IPS-NIHi7 (cell line): ENCODE measurements at regions not wholly inside any gene's neighbourhood (a gene's known extent, or its start where the extent isn't known, plus 50 kb on each side); places are given as distances from the start of the nearest gene placed in this dataset.
"Not testable (repeated sequence)": the region's sequence is repeated elsewhere in the genome, so short reads cannot be mapped to it uniquely, and the experiment has no call there.

Source experiments
- DNase-seq: peaks from one replicate; pipeline ENCODE4 v3.0.0; 2012; ENCODE audit warnings: mixed read lengths; ENCODE audit errors: extremely low spot score

DNA sequence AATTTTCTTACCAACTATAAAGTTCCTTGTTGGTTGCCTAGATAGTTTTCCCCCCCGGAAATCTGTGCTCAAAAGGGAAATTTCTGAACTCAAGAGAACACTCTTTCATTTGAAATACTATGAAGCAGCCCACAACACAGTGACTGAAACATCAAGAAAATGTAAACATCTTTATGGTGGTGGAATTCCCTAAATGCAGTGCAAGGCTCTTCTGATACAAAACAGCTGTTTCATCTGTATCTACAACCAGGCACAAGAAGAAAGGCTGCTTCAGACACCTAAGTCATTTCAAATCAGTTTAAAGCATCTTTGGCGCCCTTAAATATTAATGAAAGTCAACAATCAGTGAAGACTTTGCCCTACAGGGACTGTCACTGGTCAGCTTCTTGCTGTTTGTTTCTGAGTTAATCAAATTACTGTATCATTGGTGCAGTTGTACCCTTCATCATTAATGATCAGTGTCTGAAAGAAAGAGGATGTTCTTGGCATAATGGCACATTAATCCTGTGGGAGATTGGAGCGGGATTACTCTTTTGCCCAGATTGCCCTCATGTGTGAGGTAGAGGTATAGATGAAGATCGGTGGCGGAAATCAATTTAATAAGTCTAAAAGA is 947.0 kb downstream of the NR2F1-AS1 start:
- no peak for DNase-seq

DNA sequence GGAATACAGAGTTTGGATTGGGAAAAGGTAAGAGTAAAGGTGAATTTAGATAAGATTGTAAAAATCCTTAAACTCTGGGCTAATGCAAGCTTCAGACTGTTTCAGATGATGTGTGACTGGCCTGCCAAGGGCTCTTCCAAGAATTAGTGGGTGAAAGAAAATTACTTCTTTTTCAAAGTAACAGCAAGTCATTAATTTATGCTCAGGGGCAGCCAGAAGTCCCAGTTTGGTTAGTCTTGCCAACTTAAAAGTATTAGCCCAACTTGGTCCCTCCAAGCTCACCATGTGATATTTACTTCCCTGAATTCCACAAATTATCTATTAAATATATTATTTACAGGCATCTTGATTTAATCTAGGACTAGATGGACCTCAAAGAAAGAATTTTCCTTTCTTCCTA is 947.8 kb downstream of the NR2F1-AS1 start:
- DNase-seq, result no peak

DNA sequence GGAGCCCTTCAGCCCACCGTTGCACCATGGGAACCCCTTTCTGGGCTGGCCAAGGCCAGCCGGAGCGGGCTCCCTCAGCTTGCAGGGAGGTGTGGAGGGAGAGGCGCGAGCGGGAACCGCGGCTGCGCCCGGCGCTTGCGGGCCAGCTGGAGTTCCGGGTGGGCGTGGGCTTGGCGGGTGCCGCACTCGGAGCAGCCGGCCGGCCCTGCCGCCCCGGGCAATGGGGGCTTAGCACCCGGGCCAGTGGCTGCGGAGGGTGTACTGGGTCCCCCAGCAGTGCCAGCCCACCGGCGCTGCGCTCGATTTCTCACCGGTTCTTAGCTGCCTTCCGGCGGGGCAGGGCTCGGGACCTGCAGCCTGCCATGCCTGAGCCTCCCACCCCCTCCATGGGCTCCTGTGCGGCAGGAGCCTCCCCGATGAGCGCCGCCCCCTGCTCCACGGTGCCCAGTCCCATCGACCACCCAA is 949.8 kb downstream of the NR2F1-AS1 start:
- not testable (repeated sequence) for DNase-seq

DNA sequence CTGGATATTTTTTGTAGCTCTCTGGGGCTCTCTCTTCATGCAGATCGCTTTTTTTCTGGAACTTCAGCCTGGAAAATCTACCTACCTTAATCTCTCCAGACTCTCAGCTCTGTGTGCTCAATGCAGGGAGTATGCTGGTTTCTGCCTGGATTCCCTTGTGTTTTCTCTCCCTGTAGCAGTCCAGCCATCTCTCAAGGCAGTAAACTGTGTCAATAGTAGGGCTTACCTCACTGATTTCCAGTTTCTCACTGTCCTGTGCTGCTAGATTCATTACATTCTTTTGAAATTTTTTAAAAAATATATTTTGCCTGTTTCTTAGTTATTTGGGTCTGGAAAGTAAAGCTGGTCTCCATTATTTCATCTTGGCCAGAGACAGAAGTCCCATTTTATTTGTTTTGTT is 951.4 kb downstream of the NR2F1-AS1 start:
- DNase-seq, result no peak

DNA sequence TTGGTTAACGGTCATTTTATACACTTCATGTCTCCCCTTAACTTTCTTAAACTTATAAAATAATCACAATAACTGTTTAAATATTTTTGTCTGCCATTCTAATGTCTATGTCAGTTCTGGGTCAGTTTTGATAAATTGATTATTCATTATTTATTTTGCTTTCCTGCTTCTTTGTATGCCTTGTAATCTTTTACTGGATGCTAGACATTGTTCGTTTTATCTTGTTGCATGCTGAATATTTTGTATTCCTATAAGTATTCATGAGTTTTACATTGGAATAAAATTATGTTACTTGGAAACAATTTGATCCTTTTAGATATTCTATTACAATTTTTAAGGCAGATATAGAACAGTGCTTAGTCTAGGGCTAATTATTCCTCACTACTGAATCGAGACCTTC is 952.0 kb downstream of the NR2F1-AS1 start:
- DNase-seq, result no peak

DNA sequence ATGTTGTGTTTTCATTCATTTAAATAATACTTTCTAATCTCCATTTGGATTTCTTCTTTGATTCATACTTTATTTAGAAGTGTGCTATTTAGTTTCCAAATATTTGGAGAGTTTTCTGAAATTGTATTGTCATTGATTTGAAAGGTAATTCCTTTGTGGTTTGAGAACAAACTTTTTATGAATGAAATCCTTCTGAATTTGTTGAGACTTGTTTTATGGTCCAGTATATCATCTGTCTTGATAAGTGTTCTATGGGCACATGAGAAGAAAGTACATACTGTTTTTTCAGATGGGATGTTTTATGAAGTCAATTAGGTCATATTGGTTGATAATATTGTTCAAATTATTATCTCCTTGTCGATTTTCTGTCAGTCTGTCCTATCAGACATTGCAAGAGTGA is 953.8 kb downstream of the NR2F1-AS1 start:
- DNase-seq, result no peak

DNA sequence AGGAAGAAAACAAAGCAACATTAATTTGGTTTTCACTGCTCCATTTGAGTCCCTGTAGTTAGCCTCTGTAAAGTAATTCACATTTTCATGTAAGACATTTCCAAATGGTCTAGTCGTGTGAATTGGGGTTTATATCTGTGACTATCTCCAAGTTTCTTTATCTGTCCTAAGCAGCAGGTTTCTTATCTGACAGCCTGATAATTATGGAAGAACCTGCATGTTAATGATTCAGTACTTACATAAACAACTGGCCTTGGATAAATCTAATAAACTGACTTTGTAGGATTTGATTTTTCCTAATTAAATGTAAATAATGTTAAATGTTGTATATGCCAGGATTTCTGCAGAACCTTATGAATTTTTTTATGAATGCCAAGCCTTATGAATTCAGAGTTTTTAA is 964.9 kb downstream of the NR2F1-AS1 start:
- no peak for DNase-seq

DNA sequence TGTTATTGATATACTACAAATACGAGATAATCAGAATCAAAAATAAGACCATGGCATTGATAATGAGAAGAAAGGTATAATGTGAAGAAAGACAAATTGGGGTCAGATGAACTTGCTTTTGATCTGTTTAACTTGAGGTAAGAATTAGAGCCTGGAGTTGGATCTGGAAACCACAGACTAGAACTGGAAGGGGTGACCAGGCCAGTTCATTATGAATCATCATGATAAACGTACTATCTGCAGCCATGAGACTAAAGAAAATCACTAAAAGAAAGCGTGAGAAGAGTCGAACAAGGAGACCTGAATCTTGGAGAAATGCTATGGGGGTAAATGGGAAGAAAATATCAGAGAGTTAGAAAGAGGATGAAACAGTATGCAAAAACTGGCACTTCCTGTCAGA is 967.5 kb downstream of the NR2F1-AS1 start:
- DNase-seq, result no peak

DNA sequence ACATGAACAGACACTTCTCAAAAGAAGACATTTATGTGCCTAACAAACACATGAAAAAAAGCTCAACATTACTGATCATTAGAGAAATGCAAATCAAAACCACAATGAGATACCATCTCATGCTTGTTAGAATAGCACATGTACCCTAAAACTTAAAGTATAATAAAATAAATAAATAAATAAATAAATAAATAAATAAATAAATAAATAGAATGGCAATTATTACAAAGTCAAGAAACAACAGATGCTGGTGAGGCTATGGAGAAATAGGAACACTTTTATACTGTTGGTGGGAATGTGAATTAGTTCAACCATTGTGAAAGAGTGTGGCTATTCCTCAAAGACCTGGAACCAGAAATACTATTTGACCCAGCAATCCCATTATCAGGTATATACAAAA is 970.6 kb downstream of the NR2F1-AS1 start:
- not testable (repeated sequence) for DNase-seq

DNA sequence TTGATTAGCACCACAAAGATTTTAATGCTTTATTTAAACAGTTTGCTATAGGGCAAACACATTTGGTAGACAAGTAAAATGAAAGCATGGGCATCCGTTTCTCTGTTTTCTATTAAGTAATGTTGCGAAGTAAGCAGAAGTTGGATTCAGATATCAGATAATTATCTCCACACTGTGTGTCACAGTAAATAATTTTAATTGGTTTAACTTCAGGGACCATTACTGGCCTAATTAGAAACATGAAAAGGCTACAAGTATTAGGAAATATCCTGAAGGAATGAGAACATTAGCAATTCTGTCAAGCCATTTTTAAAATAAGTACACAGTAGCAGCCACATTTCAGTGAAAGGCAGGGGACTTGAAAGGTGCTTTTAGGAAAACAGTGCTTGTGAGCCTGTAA is 975.4 kb downstream of the NR2F1-AS1 start:
- no peak for DNase-seq

DNA sequence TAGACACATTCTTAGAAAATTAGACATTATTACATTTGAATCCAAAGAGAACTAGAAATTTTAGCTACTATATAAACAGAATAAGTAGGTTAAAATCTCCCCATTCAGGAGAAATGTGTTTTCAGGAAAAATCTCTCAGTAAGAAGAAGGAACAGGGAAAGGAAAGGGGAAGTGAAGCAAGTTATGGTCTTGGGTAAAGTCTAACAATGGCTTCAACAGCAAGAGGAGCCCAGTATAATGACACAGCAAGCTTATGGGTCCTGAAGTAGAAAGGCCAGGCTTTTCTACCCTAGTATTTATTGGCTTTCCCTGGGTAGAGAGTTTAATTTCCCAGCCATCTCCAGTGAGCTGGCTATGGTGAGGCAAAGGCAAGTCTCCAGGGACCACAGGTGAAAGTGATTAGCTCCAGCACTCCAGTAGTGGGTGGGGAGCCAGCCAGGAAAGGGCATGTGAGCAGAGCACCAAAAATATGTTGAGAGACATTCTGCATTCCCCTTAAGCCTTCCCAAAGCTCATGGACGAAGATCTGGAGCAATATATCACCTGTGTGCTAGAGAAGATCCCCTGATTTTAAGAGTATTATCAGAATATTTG is 981.7 kb downstream of the NR2F1-AS1 start:
- DNase-seq, result no peak

DNA sequence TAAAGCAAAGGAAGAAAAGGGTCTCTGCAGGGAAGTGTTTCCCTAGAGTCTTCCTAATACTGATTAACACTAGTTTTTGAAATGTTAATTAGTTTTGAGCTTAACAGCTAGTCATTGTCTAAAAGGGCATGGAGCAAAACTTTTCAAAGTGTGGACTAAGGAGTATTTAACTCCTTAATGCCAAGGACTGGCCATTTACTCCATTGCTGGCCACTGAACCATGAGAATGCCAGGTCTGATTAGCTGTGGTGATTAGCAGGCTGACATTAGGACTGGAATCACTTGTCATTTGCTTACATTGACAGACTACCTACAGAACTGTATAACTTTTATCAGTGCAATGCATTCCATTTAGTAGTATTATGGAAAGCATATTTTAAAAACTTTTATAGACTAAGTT is 987.0 kb downstream of the NR2F1-AS1 start:
- DNase-seq, result no peak

DNA sequence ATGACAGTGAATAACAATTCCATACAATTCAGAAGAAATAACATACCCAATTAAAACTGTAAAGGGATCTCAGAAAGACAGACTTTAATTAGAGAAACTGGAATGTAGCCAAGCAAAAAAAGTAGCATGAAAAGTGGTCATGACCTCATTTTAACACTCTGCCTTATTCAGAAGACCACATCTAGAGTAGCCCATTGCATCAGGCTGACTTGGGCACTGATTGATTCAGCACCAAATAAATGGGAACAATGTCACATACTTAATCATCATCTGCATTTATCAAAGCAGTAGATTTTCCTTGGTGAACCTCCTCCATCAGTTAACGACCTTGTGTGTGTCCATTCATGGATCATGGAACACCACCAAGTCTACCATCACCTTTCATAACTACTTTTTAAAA is 992.1 kb downstream of the NR2F1-AS1 start:
- DNase-seq, result no peak

DNA sequence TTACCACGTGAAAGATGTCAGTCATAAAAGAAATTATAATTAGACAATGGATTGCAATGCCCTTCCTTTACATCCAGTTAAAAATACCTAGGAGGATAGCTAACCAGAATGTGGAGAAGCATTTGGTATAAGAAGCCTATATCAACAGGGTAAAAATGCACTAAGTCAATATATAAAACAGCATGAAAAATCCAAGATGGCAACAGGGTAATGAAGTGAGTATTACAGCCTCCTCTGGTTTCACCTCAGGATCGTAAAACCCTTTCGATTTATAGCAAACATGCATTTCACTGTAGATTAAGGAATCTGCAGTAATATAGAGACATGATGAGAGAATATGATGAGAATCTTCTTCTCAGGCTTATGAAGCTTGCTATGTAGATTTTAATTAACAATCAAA is 999.3 kb downstream of the NR2F1-AS1 start:
- DNase-seq, result no peak

DNA sequence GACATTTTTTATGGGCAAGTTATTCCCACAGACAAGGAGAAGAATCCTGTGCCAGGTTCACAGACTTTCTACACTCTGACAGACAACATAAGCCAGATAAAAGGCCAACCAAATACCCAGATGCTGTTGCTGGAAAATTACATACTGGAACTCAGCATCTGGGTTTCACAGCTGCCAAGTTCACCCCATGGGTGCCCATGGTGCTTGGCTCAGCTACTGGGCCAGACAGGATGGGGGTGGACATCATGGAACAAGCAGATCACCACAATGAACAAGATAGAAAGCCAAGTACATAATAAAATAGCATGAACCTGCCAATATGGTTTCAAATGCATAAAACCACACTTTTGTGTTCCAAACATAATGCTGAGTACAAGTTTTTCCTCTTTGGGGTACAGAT is 999.8 kb downstream of the NR2F1-AS1 start:
- DNase-seq, result no peak

DNA sequence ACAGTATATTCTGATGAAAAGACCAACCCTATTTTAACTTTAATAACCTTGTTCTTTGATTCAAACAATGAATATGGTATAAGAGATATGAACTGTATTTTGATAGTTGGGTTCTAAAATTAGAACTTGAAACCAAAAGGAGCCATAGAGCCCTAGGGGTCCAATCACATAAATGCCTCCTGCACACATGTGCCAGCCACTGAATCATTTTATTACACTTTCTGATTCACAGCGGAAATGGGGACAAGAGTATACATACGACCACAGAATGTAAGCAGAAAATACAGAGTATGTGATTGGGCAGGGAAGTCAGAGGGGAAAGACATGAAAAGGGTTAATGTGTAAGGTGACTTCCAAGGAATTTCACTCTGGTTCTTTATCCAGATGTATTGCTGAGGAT is 1000.2 kb downstream of the NR2F1-AS1 start:
- no peak for DNase-seq

DNA sequence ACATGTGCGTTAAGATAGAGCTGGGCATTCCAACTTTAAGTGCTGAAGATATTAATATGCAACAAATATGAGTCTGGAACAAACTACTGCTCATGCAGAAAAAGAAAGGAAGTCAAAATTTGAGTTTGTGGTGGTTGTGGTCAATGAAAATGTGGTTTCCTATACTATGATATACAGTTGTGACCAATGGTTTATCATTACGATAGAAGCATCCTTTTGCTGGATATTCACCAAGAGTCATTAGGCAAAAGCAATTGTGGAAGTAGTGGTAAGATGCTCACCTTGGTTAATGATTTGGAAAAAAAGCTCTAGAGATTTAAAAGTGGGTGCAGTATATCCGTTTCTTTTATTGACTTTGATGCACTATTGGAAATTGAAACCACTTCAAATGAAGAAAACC is 1007.0 kb downstream of the NR2F1-AS1 start:
- no peak for DNase-seq

DNA sequence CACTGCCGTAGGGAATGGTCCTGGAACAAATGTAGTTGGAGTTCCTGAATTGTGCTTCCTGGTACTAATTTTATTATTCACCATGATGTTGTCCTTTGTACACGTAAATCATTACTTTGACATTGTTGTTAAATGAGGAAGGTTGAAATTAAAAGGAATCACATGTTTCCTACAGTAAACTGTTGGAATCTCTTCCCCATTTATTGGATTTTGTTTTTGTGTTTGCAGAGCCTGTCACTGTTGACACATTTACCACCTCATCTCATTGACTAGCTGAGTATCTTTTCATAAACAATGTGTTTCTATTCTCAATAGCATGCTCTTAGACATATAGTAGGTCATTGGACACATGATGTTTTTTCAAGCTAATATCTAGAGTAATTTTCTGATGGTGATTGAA is 1012.5 kb downstream of the NR2F1-AS1 start:
- no peak for DNase-seq

DNA sequence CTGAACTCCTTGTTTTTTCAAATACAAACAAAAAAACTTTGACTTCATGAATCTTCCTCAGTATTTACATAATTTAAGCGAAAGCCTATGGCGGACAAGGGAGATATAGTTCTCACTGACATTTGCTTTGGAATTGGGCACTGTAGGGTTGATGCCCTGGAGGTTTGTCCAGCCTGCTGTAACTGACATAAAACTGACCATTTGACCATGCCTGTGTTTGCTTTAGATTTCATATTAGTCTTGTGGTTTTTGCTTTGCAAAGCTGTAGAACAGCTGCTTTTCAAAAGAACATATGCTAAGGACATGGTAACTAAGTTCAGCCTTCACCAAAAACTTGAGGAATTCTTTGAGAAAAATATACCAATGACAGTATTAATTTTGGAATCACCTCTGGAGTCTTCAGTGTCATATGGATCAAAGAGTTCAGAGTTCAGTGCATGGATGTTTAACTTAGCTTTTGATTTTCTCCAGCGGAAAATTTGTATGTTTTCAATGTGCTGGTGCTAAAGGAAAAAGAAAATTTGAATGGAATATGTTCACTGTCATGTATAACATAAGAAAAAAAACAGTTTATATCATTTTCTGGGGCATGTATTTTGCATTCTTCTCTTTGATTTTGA is 1013.1 kb downstream of the NR2F1-AS1 start:
- DNase-seq, result no peak

DNA sequence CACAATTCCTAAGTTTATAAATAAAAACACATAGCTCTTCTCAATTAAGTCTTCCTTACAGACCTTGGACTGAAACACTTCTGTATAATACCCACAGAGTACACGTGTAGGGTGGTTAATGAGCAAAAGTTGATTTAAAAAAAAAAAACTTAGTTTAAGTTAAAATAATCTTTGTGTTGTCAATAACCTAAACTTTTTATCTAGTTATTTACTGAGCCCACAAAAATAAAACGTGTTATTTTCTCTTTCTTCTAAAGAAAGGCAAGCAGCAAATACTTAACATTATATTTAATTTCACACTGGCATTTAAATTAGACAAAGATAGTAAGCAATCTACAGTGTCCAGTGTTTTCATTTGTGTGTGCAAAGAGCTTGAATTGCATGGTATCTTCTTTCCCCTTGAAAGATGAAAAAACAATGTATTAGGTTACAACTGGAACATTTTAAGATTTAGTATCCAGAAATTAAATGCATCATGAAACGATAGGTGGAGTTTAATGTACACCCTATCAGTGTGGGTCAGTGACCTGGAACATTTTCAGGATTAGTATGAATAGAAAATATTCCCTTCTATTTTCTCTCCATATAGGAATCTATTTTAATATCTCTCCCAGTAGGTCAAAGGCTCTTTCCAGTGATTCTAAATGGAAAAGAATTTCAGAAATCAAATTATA is 1014.8 kb downstream of the NR2F1-AS1 start:
- no peak for DNase-seq

DNA sequence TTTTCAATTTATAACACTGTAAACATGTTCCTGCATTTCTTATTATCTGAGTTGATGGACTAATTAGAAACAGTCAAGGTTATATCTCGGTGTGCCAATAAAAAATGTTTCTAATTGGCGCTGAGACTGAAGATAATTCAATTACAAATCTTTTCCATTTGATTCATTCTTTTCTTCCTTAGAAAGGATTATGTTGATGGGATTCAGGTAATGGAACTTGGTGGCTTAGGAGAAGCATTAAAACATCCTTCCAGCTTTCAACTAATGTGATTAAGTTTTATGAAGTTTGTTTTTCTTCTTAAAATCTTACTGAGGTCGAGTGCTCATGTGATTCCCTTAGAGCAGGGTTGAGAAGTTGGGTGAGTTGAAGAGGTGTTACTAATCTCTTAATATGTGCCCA is 1015.3 kb downstream of the NR2F1-AS1 start:
- no peak for DNase-seq

DNA sequence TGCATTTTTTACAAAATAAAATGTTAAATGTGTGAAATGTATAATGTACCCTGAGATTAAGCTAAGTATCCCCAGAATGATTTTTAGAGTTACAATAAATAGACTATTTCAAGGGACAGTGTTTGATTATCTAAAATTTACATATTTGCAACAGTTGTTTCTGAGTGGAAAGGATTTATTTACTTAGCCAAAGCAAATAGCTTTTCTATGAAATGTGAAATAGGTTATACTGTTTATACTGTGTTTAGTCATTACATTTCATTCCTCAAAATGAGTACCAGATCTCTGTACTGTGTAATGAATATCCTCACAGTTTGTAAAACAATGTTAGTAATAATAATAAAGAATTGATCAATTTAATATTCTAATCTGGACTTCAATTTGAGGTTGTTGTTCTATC is 1019.0 kb downstream of the NR2F1-AS1 start:
- DNase-seq, result no peak

DNA sequence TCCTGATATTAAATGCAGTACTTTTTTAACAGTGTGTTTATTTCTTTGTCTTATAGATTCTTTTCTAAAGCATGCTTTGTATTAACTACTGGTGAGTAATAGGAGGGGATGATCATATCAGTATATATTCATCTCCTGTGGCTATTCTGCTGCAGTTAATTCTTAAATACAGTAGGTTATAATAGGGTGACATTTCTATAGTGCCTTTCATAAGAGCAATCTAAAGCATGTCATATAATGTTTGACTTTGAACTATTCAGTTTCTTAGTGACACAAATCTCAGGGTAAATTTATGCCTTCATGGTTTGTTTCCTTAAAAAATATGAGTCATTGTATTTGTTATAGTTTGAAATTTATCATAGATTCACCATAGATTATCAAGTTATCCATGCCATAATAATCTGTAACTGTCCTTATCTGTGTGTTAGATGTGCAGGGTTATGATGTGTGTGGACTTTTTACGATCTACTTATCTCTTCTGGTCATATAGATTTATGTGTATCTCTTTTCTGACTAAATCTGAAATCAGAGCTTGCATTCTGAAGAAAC is 1019.5 kb downstream of the NR2F1-AS1 start:
- DNase-seq, result no peak
